SK-N-SH (cell line): ENCODE measurements at regions not wholly inside any gene's neighbourhood (a gene's known extent, or its start where the extent isn't known, plus 50 kb on each side); places are given as distances from the start of the nearest gene placed in this dataset.

Experiments used
- CHD2 ChIP-seq: fragments of 150-350 bp; IDR thresholded peaks from 2 replicates; pipeline ENCODE4 v1.6.1; 2018; ENCODE audit warnings: low read length; ENCODE audit not compliant: partially characterized antibody
- CTCF ChIP-seq: fragments of 200-600 bp; sonication (generic); IDR thresholded peaks from 2 replicates; pipeline ENCODE4 v1.6.1; 2017; ENCODE audit warnings: antibody characterized with exemption, mild to moderate bottlenecking, moderate library complexity
- FOSL2 ChIP-seq: IDR thresholded peaks from 2 replicates; pipeline ENCODE4 v1.4.0; 2012; ENCODE audit warnings: low read depth, mild to moderate bottlenecking, moderate library complexity, borderline replicate concordance
- GABPA ChIP-seq: IDR thresholded peaks from 2 replicates; pipeline ENCODE4 v1.4.0; 2012; ENCODE audit warnings: low read depth, mild to moderate bottlenecking
- NRF1 ChIP-seq: IDR thresholded peaks from 2 replicates; pipeline ENCODE4 v1.6.1; 2012; ENCODE audit warnings: low read depth, mild to moderate bottlenecking, low read length
- RFX5 ChIP-seq: IDR thresholded peaks from 2 replicates; pipeline ENCODE4 v1.6.1; 2012; ENCODE audit warnings: mild to moderate bottlenecking, improper control_type of control experiment, low read length

GRCh38 chr6:130615816-130616215, 211.4 kb upstream of the SMLR1 start:
- no peak for TF ChIP-seq CTCF
- TF ChIP-seq FOSL2 = no peak
- no peak for TF ChIP-seq RFX5
- TF ChIP-seq NRF1 = no peak
- no peak for TF ChIP-seq GABPA
- TF ChIP-seq CHD2 = no peak
